ENCODE measurements at regions not wholly inside any gene's neighbourhood (a gene's known extent, or its start where the extent isn't known, plus 50 kb on each side); places are given as distances from the start of the nearest gene placed in this dataset.
"Not testable (repeated sequence)": the region's sequence is repeated elsewhere in the genome, so short reads cannot be mapped to it uniquely, and the experiment has no call there.

- DNase-seq: no peak
These were observed 117.5 kb downstream of the SOX4 start for GRCh38 chr6:21710908-21711627.

GRCh38 chr6:21712213-21712612 lies 118.7 kb downstream of the SOX4 start:
- no peak for DNase-seq

- no peak for DNase-seq
These were observed 119.9 kb downstream of the SOX4 start for GRCh38 chr6:21713481-21713880.

- no peak for DNase-seq
These were observed 121.6 kb downstream of the SOX4 start for GRCh38 chr6:21715180-21715579.

GRCh38 chr6:21722510-21722909 lies 129.0 kb downstream of the SOX4 start:
- DNase-seq: no peak

GRCh38 chr6:21726676-21727075 lies 133.1 kb downstream of the SOX4 start:
- DNase-seq: no peak

GRCh38 chr6:21728141-21728540 lies 134.6 kb downstream of the SOX4 start:
- DNase-seq: no peak

GRCh38 chr6:21729431-21729830 lies 135.9 kb downstream of the SOX4 start:
- DNase-seq: no peak

- DNase-seq: no peak
These were observed 137.0 kb downstream of the SOX4 start for GRCh38 chr6:21730533-21730932.

GRCh38 chr6:21731411-21732031 lies 138.0 kb downstream of the SOX4 start:
- DNase-seq: peak; percentile 73

GRCh38 chr6:21732032-21732730 lies 138.6 kb downstream of the SOX4 start:
- DNase-seq: not testable (repeated sequence)

- no peak for DNase-seq
These were observed 139.2 kb downstream of the SOX4 start for GRCh38 chr6:21732731-21733130.

- DNase-seq: peak; percentile 34
These were observed 139.8 kb downstream of the SOX4 start for GRCh38 chr6:21733311-21733710.

- no peak for DNase-seq
These were observed 140.7 kb downstream of the SOX4 start for GRCh38 chr6:21734204-21734603.

- no peak for DNase-seq
These were observed 144.9 kb downstream of the SOX4 start for GRCh38 chr6:21738180-21739094.

- no peak for DNase-seq
These were observed 145.7 kb downstream of the SOX4 start for GRCh38 chr6:21739241-21739640.

GRCh38 chr6:21739838-21740237 lies 146.3 kb downstream of the SOX4 start:
- DNase-seq: no peak

GRCh38 chr6:21740376-21741124 lies 147.0 kb downstream of the SOX4 start:
- peak; percentile 69 for DNase-seq

GRCh38 chr6:21741221-21742109 lies 147.9 kb downstream of the SOX4 start:
- peak; percentile 32 for DNase-seq

GRCh38 chr6:21742238-21742660 lies 148.7 kb downstream of the SOX4 start:
- peak; percentile 88 for DNase-seq

- no peak for DNase-seq
These were observed 150.8 kb downstream of the SOX4 start for GRCh38 chr6:21744331-21744730.
